OCI-LY7 (cell line): ENCODE measurements at regions not wholly inside any gene's neighbourhood (a gene's known extent, or its start where the extent isn't known, plus 50 kb on each side); places are given as distances from the start of the nearest gene placed in this dataset.

ENCODE experiments used
- CTCF ChIP-seq: fragments of 200-600 bp; sonication (generic); conservative IDR thresholded peaks from 2 replicates; pipeline ENCODE4 v1.5.1; 2014; ENCODE audit warnings: mild to moderate bottlenecking, antibody characterized with exemption, low read length, moderate library complexity, mixed read lengths
- EZH2phosphoT487 ChIP-seq: fragments of 200-600 bp; sonication (generic); IDR thresholded peaks from 2 replicates; pipeline ENCODE4 v1.6.1; 2018; ENCODE audit warnings: low read depth, borderline replicate concordance, mild to moderate bottlenecking, mixed run types, antibody characterized with exemption, low read length, moderate library complexity, mixed read lengths

GRCh38 chr4:166432842-166433241, 559.8 kb downstream of the TLL1 start:
- no peak for TF ChIP-seq CTCF
- TF ChIP-seq EZH2phosphoT487 = no peak
